Lower lobe of right lung (tissue), 2 donors: ENCODE measurements at regions not wholly inside any gene's neighbourhood (a gene's known extent, or its start where the extent isn't known, plus 50 kb on each side); places are given as distances from the start of the nearest gene placed in this dataset.

Experiments used
- ATAC-seq, 2 donors: fragments of 200-7000 bp; cut with Tn5 transposase; one replicate each; pipeline ENCODE4 v1.9.1; 2020 to 2022; ENCODE audit warnings: mild to moderate bottlenecking in 2 of 2, moderate library complexity in 2 of 2
- DNase-seq: peaks from one replicate; pipeline ENCODE4 v3.0.0-alpha.2; 2020
- H3K27ac ChIP-seq: fragments of 200-600 bp; one replicate; pipeline ENCODE4 v1.8.0; 2022
- H3K27me3 ChIP-seq: fragments of 200-600 bp; one replicate; pipeline ENCODE4 v1.8.0; 2022; ENCODE audit warnings: low read depth
- H3K36me3 ChIP-seq: fragments of 200-600 bp; one replicate; pipeline ENCODE4 v1.8.0; 2022; ENCODE audit warnings: mild to moderate bottlenecking
- H3K4me1 ChIP-seq: fragments of 200-600 bp; one replicate; pipeline ENCODE4 v1.8.0; 2022
- H3K4me3 ChIP-seq: fragments of 200-600 bp; one replicate; pipeline ENCODE4 v1.8.0; 2022; ENCODE audit warnings: mild to moderate bottlenecking
- H3K9me3 ChIP-seq: fragments of 200-600 bp; one replicate; pipeline ENCODE4 v1.8.0; 2022
- intact Hi-C: fragments of 100-400 bp; cut with DNase I; formaldehyde crosslinking; loops from one replicate; pipeline ENCODE4 v1.11.0; 2022
- TF ChIP-seq, protein P1 (sequence below): fragments of 200-600 bp; IDR thresholded peaks from one replicate; pipeline ENCODE4 v1.8.0; 2022; ENCODE audit warnings: antibody characterized with exemption, mild to moderate bottlenecking
- donor health status: DM: no; HTN: yes; CAD: no; lungs with severe emphysema.

DNA sequence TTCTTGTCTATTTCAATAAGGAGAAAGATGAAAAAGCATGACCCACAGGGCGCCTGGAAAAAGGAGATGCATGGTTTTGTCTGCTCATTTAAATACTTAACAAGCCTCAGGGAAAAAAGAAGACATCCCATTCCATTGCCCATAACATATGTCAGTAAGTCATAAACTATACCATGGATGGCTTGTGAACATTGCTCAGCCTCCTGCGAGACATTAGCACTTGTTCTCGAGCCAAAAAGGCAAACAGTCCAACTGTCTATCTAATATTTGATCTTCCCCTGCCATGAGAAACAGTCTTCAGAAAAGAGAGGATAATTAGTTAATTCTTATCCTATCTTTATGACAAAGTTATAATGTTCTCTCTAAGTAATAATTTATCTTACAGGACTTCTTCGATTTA lies 527.4 kb downstream of the HACE1 start:
- H3K4me1 ChIP-seq, result no peaks in the 10 kb centered on the region
- H3K36me3 ChIP-seq, result no peaks in the 10 kb centered on the region
- TF ChIP-seq, protein P1, sequence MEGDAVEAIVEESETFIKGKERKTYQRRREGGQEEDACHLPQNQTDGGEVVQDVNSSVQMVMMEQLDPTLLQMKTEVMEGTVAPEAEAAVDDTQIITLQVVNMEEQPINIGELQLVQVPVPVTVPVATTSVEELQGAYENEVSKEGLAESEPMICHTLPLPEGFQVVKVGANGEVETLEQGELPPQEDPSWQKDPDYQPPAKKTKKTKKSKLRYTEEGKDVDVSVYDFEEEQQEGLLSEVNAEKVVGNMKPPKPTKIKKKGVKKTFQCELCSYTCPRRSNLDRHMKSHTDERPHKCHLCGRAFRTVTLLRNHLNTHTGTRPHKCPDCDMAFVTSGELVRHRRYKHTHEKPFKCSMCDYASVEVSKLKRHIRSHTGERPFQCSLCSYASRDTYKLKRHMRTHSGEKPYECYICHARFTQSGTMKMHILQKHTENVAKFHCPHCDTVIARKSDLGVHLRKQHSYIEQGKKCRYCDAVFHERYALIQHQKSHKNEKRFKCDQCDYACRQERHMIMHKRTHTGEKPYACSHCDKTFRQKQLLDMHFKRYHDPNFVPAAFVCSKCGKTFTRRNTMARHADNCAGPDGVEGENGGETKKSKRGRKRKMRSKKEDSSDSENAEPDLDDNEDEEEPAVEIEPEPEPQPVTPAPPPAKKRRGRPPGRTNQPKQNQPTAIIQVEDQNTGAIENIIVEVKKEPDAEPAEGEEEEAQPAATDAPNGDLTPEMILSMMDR, result no peak
- no peak overlapping the region for H3K4me3 ChIP-seq
- H3K27ac ChIP-seq, result no peak overlapping the region
- DNase-seq, result no peak
- no peak for ATAC-seq
- intact Hi-C loops, result no loop called here
- no peaks in the 10 kb centered on the region for H3K27me3 ChIP-seq
- no peaks in the 10 kb centered on the region for H3K9me3 ChIP-seq

DNA sequence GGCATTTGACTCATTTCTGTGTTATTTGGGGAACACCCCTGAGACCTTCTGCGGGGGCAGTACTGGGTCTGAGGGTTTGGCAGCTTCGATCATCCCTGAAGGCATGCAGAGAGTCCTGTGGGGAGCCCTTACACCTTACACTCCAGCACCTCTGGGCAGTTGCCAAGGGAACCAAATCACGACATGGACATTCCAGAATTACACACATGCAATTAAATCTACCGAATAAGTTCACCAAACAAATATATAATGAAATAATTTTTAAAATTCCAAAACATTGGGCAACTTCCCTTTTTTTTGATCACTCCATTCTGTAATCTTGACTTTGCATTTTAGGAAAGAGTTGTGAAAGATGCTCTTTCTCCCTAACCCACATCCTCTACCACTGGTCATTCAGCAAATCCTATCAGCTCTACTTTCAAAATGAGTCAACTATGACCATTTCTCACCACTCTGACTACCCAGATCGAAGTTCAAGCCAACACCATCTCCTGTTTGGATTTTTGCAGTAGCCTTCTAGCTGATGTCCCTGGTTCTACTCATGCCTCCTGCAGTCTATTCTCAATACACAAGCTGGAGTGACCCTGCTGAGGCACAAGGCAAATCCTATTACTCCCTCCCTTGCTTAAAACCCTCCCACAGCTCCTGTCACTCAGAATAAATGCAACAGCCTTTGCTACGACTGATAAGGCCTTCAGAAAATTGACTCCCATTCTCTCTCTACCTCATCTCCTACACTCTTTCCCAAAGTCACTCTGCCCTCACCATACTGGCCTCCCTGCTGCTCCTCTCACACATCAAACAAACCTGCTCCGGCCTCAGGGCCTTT lies 533.3 kb downstream of the HACE1 start:
- intact Hi-C loops, result no loop called here
- H3K4me1 ChIP-seq, result peaks cover 11% of the 10 kb centered on the region
- no peaks in the 10 kb centered on the region for H3K36me3 ChIP-seq
- ATAC-seq (peak; percentile 48 to 64), DNase-seq (no peak)
- no peaks in the 10 kb centered on the region for H3K27me3 ChIP-seq
- H3K27ac ChIP-seq, result no peak overlapping the region
- no peaks in the 10 kb centered on the region for H3K9me3 ChIP-seq
- H3K4me3 ChIP-seq, result no peak overlapping the region
- TF ChIP-seq, protein P1, result no peak

DNA sequence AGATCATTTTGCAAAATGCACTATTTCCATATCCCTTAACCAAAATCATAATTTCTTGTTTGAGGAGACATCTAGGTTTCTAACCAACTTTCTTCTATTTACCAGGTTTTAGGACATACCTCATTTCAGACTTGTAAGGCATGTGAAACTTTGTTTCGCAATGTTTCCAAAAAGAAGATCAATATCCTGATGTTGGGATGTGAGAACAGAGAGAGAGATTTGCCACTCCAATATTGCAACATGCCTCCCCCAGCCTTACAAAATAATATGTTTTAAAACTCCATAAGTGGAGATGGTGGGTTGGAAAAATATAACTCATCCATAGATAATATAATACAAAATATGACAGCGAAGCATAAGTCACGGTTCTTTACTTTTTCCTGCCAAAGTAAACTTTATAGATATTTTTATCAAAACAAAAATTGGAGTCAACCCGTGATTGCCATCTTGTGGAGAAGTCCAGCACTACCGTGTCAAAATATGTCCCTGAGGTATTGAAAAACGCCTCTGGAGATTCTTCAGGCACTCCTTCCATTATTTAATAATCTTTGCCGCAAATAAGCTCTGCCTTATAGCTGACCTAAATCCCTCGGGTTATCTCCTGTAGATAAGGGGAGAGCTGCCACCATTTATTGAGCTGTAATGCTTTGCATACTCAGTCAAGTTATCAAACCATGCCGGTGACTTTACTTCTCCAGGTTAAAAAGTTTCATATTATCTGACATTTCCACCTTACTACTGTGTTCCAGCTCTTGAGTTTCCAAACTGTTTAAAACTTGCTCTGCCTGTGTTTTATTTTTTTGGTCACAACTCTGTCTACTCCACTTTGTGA lies 534.2 kb downstream of the HACE1 start:
- DNase-seq (no peak), ATAC-seq (no peak)
- Histone ChIP-seq H3K4me3 (no peak overlapping the region), H3K27ac (no peak overlapping the region), H3K4me1 (peaks cover 11% of the 10 kb centered on the region), H3K9me3 (no peaks in the 10 kb centered on the region), H3K27me3 (no peaks in the 10 kb centered on the region), H3K36me3 (no peaks in the 10 kb centered on the region)
- intact Hi-C loops, result no loop called here
- TF ChIP-seq, protein P1, result peak; percentile 57

- H3K36me3 ChIP-seq, result no peaks in the 10 kb centered on the region
- intact Hi-C loops, result no loop called here
- no peaks in the 10 kb centered on the region for H3K27me3 ChIP-seq
- no peak overlapping the region for H3K4me3 ChIP-seq
- no peak overlapping the region for H3K27ac ChIP-seq
- TF ChIP-seq, protein P1, result no peak
- peaks cover 11% of the 10 kb centered on the region for H3K4me1 ChIP-seq
- ATAC-seq (no peak), DNase-seq (no peak)
- no peaks in the 10 kb centered on the region for H3K9me3 ChIP-seq
These were observed 535.4 kb downstream of the HACE1 start for GRCh38 chr6:104324301-104324700.

- TF ChIP-seq, protein P1, result no peak
- Histone ChIP-seq H3K27ac (no peak overlapping the region), H3K9me3 (no peaks in the 10 kb centered on the region), H3K27me3 (no peaks in the 10 kb centered on the region), H3K4me1 (peaks cover 11% of the 10 kb centered on the region), H3K4me3 (no peak overlapping the region), H3K36me3 (no peaks in the 10 kb centered on the region)
- no peak for DNase-seq
- peak; percentile 49 to 60 for ATAC-seq
- intact Hi-C loops, result no loop called here
These were observed 536.9 kb downstream of the HACE1 start for GRCh38 chr6:104322841-104323240.
